Pancreas (tissue), 10 donors: ENCODE measurements at regions not wholly inside any gene's neighbourhood (a gene's known extent, or its start where the extent isn't known, plus 50 kb on each side); places are given as distances from the start of the nearest gene placed in this dataset.

Source experiments
- ATAC-seq, 4 donors: fragments of 200-7000 bp; cut with Tn5 transposase; one replicate each; pipeline versions ENCODE4 v1.8.0 to v1.9.1; 2020; ENCODE audit warnings: mild to moderate bottlenecking in 4 of 4, moderate library complexity in 4 of 4
- DNase-seq, 6 donors: peaks; one replicate each; pipeline ENCODE4 v3.0.0-alpha.2; 2020
- FAIRE-seq: peaks from 2 replicates; lab custom pipeline; 2012; peaks lifted over from hg19 to GRCh38; lab: Jason Lieb, UNC
- H3K27ac ChIP-seq, 4 donors: fragments of 200-600 bp; sonication (generic); 1 replicate in 3 of 4; 2 replicates in 1 of 4; pipeline versions ENCODE4 v1.5.0 to v1.8.0; 2020
- H3K27me3 ChIP-seq, 4 donors: fragments of 200-600 bp; one replicate each; pipeline ENCODE4 v1.8.0; 2021
- H3K36me3 ChIP-seq, 3 donors: fragments of 200-600 bp; sonication (generic) in 1 of 3; one replicate each; pipeline versions ENCODE4 v1.5.0 to v1.8.0; 2020 to 2021
- H3K4me1 ChIP-seq, 3 donors: fragments of 200-600 bp; one replicate each; pipeline ENCODE4 v1.8.0; 2021
- H3K4me3 ChIP-seq, 4 donors: fragments of 200-600 bp; sonication (generic) in 2 of 4; one replicate each; pipeline versions ENCODE4 v1.5.0 to v1.8.0; 2020 to 2021
- H3K9me3 ChIP-seq, 4 donors: fragments of 200-600 bp; one replicate each; pipeline ENCODE4 v1.8.0; 2021
- WGBS, 2 donors: extraction: QIAGEN DNeasy Blood & Tissue Kit; methylation state at CpG; one replicate each; pipeline ENCODE4 v1.1.7; 2013; 5-methylcytosine and 5-hydroxymethylcytosine counted together
- intact Hi-C, 3 donors: fragments of 100-400 bp; cut with DNase I; formaldehyde crosslinking; loops; one replicate each; pipeline versions ENCODE4 v1.11.1 to v1.14.2; 2022
- TF ChIP-seq, protein P1 (sequence below), 4 donors: fragments of 200-600 bp; sonication (generic) in 3 of 4; IDR thresholded peaks; one replicate each; pipeline versions ENCODE4 v1.5.0 to v1.8.0; 2021; ENCODE audit warnings: antibody characterized with exemption in 4 of 4
- donor health status: healthy with polysubstance abuse.
- donor health status: DM: no; HTN: no; CAD: no; lungs with moderate emphysema.
- donor health status: DM: no; HTN: no; CAD: no.
- donor health status: control.
- donor health status: control.
- donor health status: Bipolar disorder and iron deficiency.
- donor health status: DM: yes; HTN: yes; CAD: no.
- donor health status: DM: no; HTN: no; CAD: no.
- donor health status: DM: no; HTN: no; CAD: no.
- donor health status: DM: yes; HTN: yes; CAD: no.

GRCh38 chr6:14658886-14659561, 541.5 kb downstream of the CD83 start:
- no peak for FAIRE-seq
- H3K4me1 ChIP-seq: no peaks in the 10 kb centered on the region
- intact Hi-C loops: no loop called here

GRCh38 chr6:14659841-14660240, 542.3 kb downstream of the CD83 start:
- Histone ChIP-seq H3K4me1 (no peaks in the 10 kb centered on the region), H3K27me3 (no peaks in the 10 kb centered on the region), H3K4me3 (no peak overlapping the region), H3K27ac (no peak overlapping the region), H3K36me3 (no peaks in the 10 kb centered on the region), H3K9me3 (no peaks in the 10 kb centered on the region)
- intact Hi-C loops: no loop called here
- no peak for DNase-seq
- TF ChIP-seq, protein P1, sequence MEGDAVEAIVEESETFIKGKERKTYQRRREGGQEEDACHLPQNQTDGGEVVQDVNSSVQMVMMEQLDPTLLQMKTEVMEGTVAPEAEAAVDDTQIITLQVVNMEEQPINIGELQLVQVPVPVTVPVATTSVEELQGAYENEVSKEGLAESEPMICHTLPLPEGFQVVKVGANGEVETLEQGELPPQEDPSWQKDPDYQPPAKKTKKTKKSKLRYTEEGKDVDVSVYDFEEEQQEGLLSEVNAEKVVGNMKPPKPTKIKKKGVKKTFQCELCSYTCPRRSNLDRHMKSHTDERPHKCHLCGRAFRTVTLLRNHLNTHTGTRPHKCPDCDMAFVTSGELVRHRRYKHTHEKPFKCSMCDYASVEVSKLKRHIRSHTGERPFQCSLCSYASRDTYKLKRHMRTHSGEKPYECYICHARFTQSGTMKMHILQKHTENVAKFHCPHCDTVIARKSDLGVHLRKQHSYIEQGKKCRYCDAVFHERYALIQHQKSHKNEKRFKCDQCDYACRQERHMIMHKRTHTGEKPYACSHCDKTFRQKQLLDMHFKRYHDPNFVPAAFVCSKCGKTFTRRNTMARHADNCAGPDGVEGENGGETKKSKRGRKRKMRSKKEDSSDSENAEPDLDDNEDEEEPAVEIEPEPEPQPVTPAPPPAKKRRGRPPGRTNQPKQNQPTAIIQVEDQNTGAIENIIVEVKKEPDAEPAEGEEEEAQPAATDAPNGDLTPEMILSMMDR (IDR thresholded peaks at IDR 0.05): no peak
- ATAC-seq: no peak
- FAIRE-seq: no peak

More at GRCh38 chr6:14658886-14659561, 541.5 kb downstream of the CD83 start:
- DNase-seq (no peak), ATAC-seq (peak in 1 of 4 donors; percentile 17)
- Histone ChIP-seq H3K36me3 (no peaks in the 10 kb centered on the region), H3K4me3 (no peak overlapping the region), H3K9me3 (no peaks in the 10 kb centered on the region), H3K27me3 (no peaks in the 10 kb centered on the region), H3K27ac (no peak overlapping the region)
- 53 to 55% methylated on average over 6 of the region's 6 CpGs for WGBS, 2 donors
- TF ChIP-seq, protein P1 (IDR thresholded peaks at IDR 0.05): no peak

GRCh38 chr6:14660806-14661579, 543.4 kb downstream of the CD83 start:
- no peaks in the 10 kb centered on the region for H3K27me3 ChIP-seq
- no peaks in the 10 kb centered on the region for H3K36me3 ChIP-seq
- no peaks in the 10 kb centered on the region for H3K9me3 ChIP-seq
- WGBS, 2 donors: 39 to 41% methylated on average over 8 of the region's 8 CpGs
- TF ChIP-seq, protein P1 (IDR thresholded peaks at IDR 0.05): no peak
- ATAC-seq (peak in 2 of 4 donors; percentile 61 to 78), FAIRE-seq (no peak), DNase-seq (peak in 1 of 6 donors; percentile 24)
- intact Hi-C loops: no loop called here
- H3K4me3 ChIP-seq: no peak overlapping the region
- peak overlapping the region in 1 of 4 donors; percentile 34 for H3K27ac ChIP-seq
- no peaks in the 10 kb centered on the region for H3K4me1 ChIP-seq

DNA sequence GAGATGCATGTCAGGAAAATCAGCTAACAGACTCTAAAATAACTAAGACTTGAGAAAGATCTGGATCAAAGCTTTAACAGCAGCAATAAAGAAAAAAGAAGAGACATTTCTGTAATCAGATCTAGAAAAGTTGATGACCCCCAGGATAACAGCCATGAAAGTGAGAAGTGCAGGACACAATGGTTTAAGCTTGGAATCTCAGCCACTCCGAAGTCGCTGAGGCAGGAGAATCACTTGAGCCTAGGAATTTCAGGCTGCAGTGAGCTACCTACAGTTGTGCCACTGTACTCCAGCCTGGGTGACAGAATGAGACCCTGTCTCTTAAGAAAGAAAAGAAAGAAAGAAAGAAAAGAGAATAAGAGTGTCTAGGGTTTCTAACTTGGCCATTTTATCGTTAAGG, 544.1 kb downstream of the CD83 start:
- FAIRE-seq: no peak
- intact Hi-C loops: no loop called here
- whole genome bisulfite sequencing, 2 donors: 84 to 87% methylated on average over 3 of the region's 3 CpGs
- DNase-seq: no peak
- H3K36me3 ChIP-seq: no peaks in the 10 kb centered on the region
- H3K27ac ChIP-seq: no peak overlapping the region
- H3K4me3 ChIP-seq: no peak overlapping the region
- no peaks in the 10 kb centered on the region for H3K9me3 ChIP-seq
- ATAC-seq: no peak
- H3K4me1 ChIP-seq: no peaks in the 10 kb centered on the region
- TF ChIP-seq, protein P1 (IDR thresholded peaks at IDR 0.05): no peak
- H3K27me3 ChIP-seq: no peaks in the 10 kb centered on the region
